Suprapubic skin (tissue), 4 donors: ENCODE measurements at regions not wholly inside any gene's neighbourhood (a gene's known extent, or its start where the extent isn't known, plus 50 kb on each side); places are given as distances from the start of the nearest gene placed in this dataset.

Source experiments
- EP300 ChIP-seq: sonication (generic); formaldehyde crosslinking; IDR thresholded peaks from one replicate; pipeline ENCODE4 v1.6.1; 2017; ENCODE audit warnings: antibody characterized with exemption
- POLR2A ChIP-seq, 2 donors: fragments of 450-650 bp; IDR thresholded peaks; one replicate each; pipeline ENCODE4 v1.6.1; 2017; ENCODE audit warnings: antibody characterized with exemption in 2 of 2, mild to moderate bottlenecking in 2 of 2, moderate library complexity in 2 of 2
- POLR2AphosphoS5 ChIP-seq, 3 donors: sonication (generic); formaldehyde crosslinking; IDR thresholded peaks; one replicate each; pipeline ENCODE4 v1.6.1; 2017; ENCODE audit warnings: antibody characterized with exemption in 3 of 3
- TF ChIP-seq, protein P1 (sequence below), 2 donors: fragments of 200-600 bp in 1 of 2; fragments of 450-650 bp in 1 of 2; sonication (generic) in 1 of 2; IDR thresholded peaks; one replicate each; pipeline ENCODE4 v1.5.1; 2016 to 2019; ENCODE audit warnings: antibody characterized with exemption in 2 of 2, mild to moderate bottlenecking in 1 of 2, moderate library complexity in 1 of 2

DNA sequence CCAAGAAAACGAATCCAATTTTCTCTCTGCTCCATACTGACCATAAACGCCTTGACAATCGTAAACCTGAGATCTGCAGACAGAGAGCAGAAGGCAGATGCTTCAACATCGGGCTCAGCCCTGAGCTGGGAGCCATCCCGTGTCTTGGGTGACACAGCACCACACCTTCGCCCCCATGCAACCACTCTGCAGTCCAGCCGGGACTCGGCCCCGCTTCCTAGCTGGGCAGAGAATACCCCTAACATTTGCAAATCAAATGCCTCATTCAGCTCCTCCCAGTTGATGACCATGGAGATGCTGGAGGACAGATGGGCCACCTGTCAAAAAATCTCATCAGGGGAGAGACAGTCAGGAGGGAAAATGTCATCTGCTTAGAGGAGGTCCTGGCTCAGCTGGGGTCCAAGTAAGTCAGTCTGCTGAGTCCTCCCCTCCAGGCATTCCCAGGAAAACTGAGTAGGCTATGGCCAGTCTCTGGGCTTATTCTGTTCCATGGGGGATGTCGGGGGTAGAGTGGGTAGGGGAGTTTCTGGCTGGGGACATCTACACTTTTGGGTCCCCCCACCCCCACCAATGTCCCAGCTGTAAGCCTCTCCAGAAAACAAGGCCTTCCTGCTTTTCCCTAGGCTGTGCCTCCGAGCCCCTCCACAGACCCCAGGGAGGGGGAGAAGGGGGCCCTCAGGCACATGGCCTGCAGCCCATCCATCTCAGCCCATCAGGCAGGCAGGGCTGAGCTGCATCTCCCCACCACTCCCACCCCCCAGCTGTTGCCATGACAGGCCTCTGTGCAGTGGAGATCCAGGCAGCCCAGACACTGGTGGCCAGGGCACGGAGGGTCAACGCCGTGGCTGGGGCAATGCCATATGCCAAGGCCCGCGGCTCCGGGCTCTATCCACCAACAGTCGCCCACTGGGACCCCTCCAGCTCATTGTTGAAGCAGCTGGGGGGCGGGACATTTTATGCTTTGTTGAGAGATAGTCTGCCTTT, 158.6 kb downstream of the AXIN2 start:
- no peak for TF ChIP-seq EP300
- TF ChIP-seq, protein P1, sequence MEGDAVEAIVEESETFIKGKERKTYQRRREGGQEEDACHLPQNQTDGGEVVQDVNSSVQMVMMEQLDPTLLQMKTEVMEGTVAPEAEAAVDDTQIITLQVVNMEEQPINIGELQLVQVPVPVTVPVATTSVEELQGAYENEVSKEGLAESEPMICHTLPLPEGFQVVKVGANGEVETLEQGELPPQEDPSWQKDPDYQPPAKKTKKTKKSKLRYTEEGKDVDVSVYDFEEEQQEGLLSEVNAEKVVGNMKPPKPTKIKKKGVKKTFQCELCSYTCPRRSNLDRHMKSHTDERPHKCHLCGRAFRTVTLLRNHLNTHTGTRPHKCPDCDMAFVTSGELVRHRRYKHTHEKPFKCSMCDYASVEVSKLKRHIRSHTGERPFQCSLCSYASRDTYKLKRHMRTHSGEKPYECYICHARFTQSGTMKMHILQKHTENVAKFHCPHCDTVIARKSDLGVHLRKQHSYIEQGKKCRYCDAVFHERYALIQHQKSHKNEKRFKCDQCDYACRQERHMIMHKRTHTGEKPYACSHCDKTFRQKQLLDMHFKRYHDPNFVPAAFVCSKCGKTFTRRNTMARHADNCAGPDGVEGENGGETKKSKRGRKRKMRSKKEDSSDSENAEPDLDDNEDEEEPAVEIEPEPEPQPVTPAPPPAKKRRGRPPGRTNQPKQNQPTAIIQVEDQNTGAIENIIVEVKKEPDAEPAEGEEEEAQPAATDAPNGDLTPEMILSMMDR (IDR thresholded peaks at IDR 0.05): no peak
- no peak for TF ChIP-seq POLR2AphosphoS5 (IDR thresholded peaks at IDR 0.05)
- no peak for TF ChIP-seq POLR2A (IDR thresholded peaks at IDR 0.05)
